ENCODE measurements at regions not wholly inside any gene's neighbourhood (a gene's known extent, or its start where the extent isn't known, plus 50 kb on each side); places are given as distances from the start of the nearest gene placed in this dataset.
A peak's percentile ranks its signal among the peaks of the same experiment; 100 is the strongest.
"Not testable (repeated sequence)": the region's sequence is repeated elsewhere in the genome, so short reads cannot be mapped to it uniquely, and the experiment has no call there.

DNA sequence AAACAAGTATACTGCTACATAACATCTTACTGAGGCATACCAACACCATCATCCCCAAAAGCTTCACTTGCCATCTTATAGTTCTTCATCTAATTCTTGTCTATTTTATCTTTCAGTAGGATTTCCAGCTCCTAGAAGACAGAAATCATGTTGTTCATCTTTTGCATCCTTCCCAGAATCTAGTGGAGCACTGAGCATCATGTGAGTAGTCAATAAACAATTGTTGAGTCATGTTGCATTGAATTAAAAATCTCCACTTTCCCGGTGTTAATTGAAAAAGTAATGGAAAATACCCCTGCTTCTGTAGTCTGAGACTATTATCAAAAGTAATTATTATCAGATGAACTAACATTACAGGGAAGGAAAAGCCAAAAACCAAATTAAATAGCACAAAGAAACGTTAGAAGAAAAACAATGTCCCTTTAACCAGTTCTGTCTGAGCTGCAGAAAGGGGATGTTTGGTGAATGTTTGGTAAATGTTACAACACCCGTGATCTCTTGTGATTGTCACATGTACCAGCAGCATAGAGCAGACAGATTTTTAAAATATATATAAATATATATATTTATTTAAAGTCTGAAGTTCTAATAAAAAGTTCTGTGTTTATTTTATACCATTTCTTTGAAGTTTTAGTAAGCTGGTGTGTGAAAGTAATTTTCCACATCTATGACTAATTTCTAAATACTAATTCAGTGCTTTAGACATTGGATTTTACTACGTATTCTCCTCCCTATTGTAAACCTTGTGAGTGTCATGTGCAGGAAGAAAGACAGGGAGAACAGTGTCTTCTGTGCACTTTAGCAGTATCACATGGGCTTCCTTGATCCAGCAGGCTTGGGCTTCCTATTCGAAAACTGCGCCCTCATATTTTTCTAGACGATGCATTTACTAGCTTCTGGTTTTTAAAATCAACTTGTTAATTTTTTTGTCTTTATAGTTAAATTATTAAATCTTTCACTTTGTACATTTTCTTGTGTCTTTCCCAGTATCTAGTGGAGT lies 85.6 kb downstream of the RAP2B start:
- Mint-ChIP-seq H3K4me3 (no peak overlapping the region), H3K27ac (peak overlapping the region in 5 of 9 donors; percentile 43 to 79 (median 64)), H3K36me3 (peaks cover 0 to 11% (median 7%) of the 10 kb centered on the region in 5 donors), H3K9me3 (peaks cover 0 to 7% (median under 1%) of the 10 kb centered on the region in 11 donors), H3K27me3 (peaks cover 0 to under 1% (median 0%) of the 10 kb centered on the region in 5 donors), H3K4me1 (peaks cover 0 to 58% (median 39%) of the 10 kb centered on the region in 7 donors)
- Histone ChIP-seq H3K4me1 (ENCODE audit: control insufficient read depth in 2 of 2, insufficient read depth in 2 of 2, low read length in 2 of 2) (peaks cover 7 to 8% of the 10 kb centered on the region in 2 donors), H3K36me3 (ENCODE audit: control insufficient read depth in 2 of 3, insufficient read depth in 3 of 3, low read length in 3 of 3) (no peaks in the 10 kb centered on the region), H3K27me3 (ENCODE audit: control insufficient read depth in 2 of 2, insufficient read depth in 2 of 2, low read length in 2 of 2) (no peaks in the 10 kb centered on the region), H3K4me3 (ENCODE audit: low read length) (no peak overlapping the region), H3K9me3 (ENCODE audit: control insufficient read depth in 2 of 3, low read length in 3 of 3) (no peaks in the 10 kb centered on the region), H3K27ac (ENCODE audit: low read depth, low read length) (no peak overlapping the region)
- DNase-seq (no peak), ATAC-seq (no peak)
- CTCF ChIA-PET: interaction anchor here (1.1 kb wide), 1 partner anchor 43 kb away, joined by 6 read pairs; no protein-coding TSS in a partner anchor
- POLR2A ChIA-PET: interaction anchor here (0.6 to 1.1 kb wide), 3 partner anchors 31 to 39 kb away, joined by 3 to 4 read pairs (median 3); no protein-coding TSS in a partner anchor
- intact Hi-C loops (cut with micrococcal nuclease): no loop called here

DNA sequence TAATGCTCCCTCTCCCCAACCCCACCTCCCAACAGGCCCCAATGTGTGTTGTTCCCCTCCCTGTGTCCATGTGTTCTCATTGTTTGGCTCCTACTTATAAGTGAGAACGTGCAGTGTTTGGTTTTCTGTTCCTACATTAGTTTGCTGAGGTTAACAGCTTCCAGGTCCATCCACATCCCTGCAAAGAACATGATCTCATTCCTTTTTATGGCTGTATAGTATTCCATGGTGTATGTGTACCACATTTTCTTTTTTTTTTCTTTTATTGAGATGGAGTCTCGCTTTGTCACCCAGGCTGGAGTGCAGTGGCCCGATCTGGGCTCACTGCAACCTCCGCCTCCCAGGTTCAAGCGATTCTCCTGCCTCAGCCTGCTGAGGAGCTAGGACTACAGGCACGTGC lies 86.8 kb downstream of the RAP2B start:
- peaks cover 0 to 59% (median 41%) of the 10 kb centered on the region in 7 donors for H3K4me1 Mint-ChIP-seq
- H3K4me1 ChIP-seq (ENCODE audit: control insufficient read depth in 2 of 2, insufficient read depth in 2 of 2, low read length in 2 of 2); DNase-seq; H3K27ac ChIP-seq (ENCODE audit: low read depth, low read length); H3K36me3 ChIP-seq (ENCODE audit: control insufficient read depth in 2 of 3, insufficient read depth in 3 of 3, low read length in 3 of 3); ATAC-seq; CTCF ChIA-PET; intact Hi-C loops (cut with micrococcal nuclease); H3K27me3 Mint-ChIP-seq; H3K27me3 ChIP-seq (ENCODE audit: control insufficient read depth in 2 of 2, insufficient read depth in 2 of 2, low read length in 2 of 2); H3K9me3 ChIP-seq (ENCODE audit: control insufficient read depth in 2 of 3, low read length in 3 of 3); H3K9me3 Mint-ChIP-seq; H3K4me3 ChIP-seq (ENCODE audit: low read length); POLR2A ChIA-PET: not testable (repeated sequence)
- peak overlapping the region in 3 of 10 donors; percentile 16 to 42 (median 28) for H3K4me3 Mint-ChIP-seq
- H3K36me3 Mint-ChIP-seq: peaks cover 0 to 11% (median 7%) of the 10 kb centered on the region in 5 donors
- H3K27ac Mint-ChIP-seq: peak overlapping the region in 7 of 9 donors; percentile 50 to 83 (median 68)

GRCh38 chr3:153249906-153250305 lies 87.9 kb downstream of the RAP2B start:
- no peak overlapping the region for H3K27ac ChIP-seq (ENCODE audit: low read depth, low read length)
- peaks cover 0 to 58% (median 45%) of the 10 kb centered on the region in 7 donors for H3K4me1 Mint-ChIP-seq
- peaks cover 0 to 7% (median 0%) of the 10 kb centered on the region in 11 donors for H3K9me3 Mint-ChIP-seq
- H3K9me3 ChIP-seq (ENCODE audit: control insufficient read depth in 2 of 3, low read length in 3 of 3): no peaks in the 10 kb centered on the region
- no peak overlapping the region for H3K4me3 Mint-ChIP-seq
- H3K36me3 ChIP-seq (ENCODE audit: control insufficient read depth in 2 of 3, insufficient read depth in 3 of 3, low read length in 3 of 3): no peaks in the 10 kb centered on the region
- no peak for ATAC-seq
- intact Hi-C loops (cut with micrococcal nuclease): loop anchor here in 1 of 2 donors (5.0 kb wide), 1 partner anchor 38 kb away; no protein-coding TSS in a partner anchor
- no peak for DNase-seq
- peaks cover 0 to 7% (median 4%) of the 10 kb centered on the region in 5 donors for H3K36me3 Mint-ChIP-seq
- POLR2A ChIA-PET: no interaction called here
- H3K4me1 ChIP-seq (ENCODE audit: control insufficient read depth in 2 of 2, insufficient read depth in 2 of 2, low read length in 2 of 2): peaks cover 6 to 8% of the 10 kb centered on the region in 2 donors
- no peaks in the 10 kb centered on the region for H3K27me3 Mint-ChIP-seq
- CTCF ChIA-PET: no interaction called here
- H3K4me3 ChIP-seq (ENCODE audit: low read length): no peak overlapping the region
- H3K27me3 ChIP-seq (ENCODE audit: control insufficient read depth in 2 of 2, insufficient read depth in 2 of 2, low read length in 2 of 2): no peaks in the 10 kb centered on the region
- H3K27ac Mint-ChIP-seq: peak overlapping the region in 5 of 9 donors; percentile 10 to 73 (median 36)

DNA sequence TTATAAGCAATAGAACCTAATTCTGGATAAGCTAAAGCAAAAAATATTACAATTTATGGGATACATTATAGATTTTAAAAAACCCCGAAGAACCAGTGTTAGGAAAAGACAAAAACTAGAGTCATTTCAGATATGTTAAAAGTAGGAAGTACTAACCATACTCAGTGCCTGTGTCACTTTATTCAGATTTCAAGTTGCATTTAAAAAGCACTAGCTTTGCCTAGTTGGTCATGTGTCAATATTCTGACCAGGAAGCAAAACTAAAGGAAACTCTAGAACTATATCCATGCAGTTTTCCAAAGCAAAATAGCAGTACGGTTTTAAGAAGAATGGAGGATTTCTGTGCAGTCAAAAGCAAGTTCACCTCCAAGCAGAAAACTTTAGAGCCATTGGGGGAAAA lies 88.4 kb downstream of the RAP2B start:
- ATAC-seq: no peak

GRCh38 chr3:153252963-153253362 lies 90.9 kb downstream of the RAP2B start:
- Histone ChIP-seq H3K9me3 (ENCODE audit: control insufficient read depth in 2 of 3, low read length in 3 of 3) (no peaks in the 10 kb centered on the region), H3K27me3 (ENCODE audit: control insufficient read depth in 2 of 2, insufficient read depth in 2 of 2, low read length in 2 of 2) (no peaks in the 10 kb centered on the region), H3K4me1 (ENCODE audit: control insufficient read depth in 2 of 2, insufficient read depth in 2 of 2, low read length in 2 of 2) (peaks cover 0 to 7% of the 10 kb centered on the region in 2 donors), H3K36me3 (ENCODE audit: control insufficient read depth in 2 of 3, insufficient read depth in 3 of 3, low read length in 3 of 3) (no peaks in the 10 kb centered on the region), H3K27ac (ENCODE audit: low read depth, low read length) (no peak overlapping the region), H3K4me3 (ENCODE audit: low read length) (no peak overlapping the region)
- peaks cover 0 to 6% (median 0%) of the 10 kb centered on the region in 11 donors for H3K9me3 Mint-ChIP-seq
- no peaks in the 10 kb centered on the region for H3K27me3 Mint-ChIP-seq
- ATAC-seq (no peak), DNase-seq (no peak)
- CTCF ChIA-PET: interaction anchor here (0.6 to 0.9 kb wide), 2 partner anchors 8 to 32 kb away, joined by 3 to 7 read pairs; no protein-coding TSS in a partner anchor
- intact Hi-C loops (cut with micrococcal nuclease): loop anchor here in 1 of 2 donors (5.0 kb wide), 1 partner anchor 41 kb away; no protein-coding TSS in a partner anchor
- H3K4me3 Mint-ChIP-seq: no peak overlapping the region
- peaks cover 0 to 7% (median 4%) of the 10 kb centered on the region in 5 donors for H3K36me3 Mint-ChIP-seq
- POLR2A ChIA-PET: no interaction called here
- H3K27ac Mint-ChIP-seq: peak overlapping the region in 1 of 9 donors; percentile 17
- H3K4me1 Mint-ChIP-seq: peaks cover 7 to 62% (median 48%) of the 10 kb centered on the region in 7 donors

More for the DNA sequence above, 88.4 kb downstream of the RAP2B start:
- ChIA-PET CTCF (interaction anchor here (1.6 kb wide), 1 partner anchor 40 kb away, joined by 5 read pairs; no protein-coding TSS in a partner anchor), POLR2A (interaction anchor here (1.2 kb wide), 2 partner anchors 28 to 89 kb away, joined by 3 to 4 read pairs; partner anchors contain the start of gene RAP2B)
- Histone ChIP-seq H3K9me3 (ENCODE audit: control insufficient read depth in 2 of 3, low read length in 3 of 3) (no peaks in the 10 kb centered on the region), H3K27ac (ENCODE audit: low read depth, low read length) (no peak overlapping the region), H3K4me1 (ENCODE audit: control insufficient read depth in 2 of 2, insufficient read depth in 2 of 2, low read length in 2 of 2) (peaks cover 6 to 8% of the 10 kb centered on the region in 2 donors), H3K4me3 (ENCODE audit: low read length) (no peak overlapping the region), H3K27me3 (ENCODE audit: control insufficient read depth in 2 of 2, insufficient read depth in 2 of 2, low read length in 2 of 2) (no peaks in the 10 kb centered on the region), H3K36me3 (ENCODE audit: control insufficient read depth in 2 of 3, insufficient read depth in 3 of 3, low read length in 3 of 3) (no peaks in the 10 kb centered on the region)
- Mint-ChIP-seq H3K4me1 (peaks cover 0 to 58% (median 46%) of the 10 kb centered on the region in 7 donors), H3K4me3 (no peak overlapping the region), H3K27me3 (no peaks in the 10 kb centered on the region), H3K27ac (peak overlapping the region in 5 of 9 donors; percentile 10 to 73 (median 36)), H3K9me3 (peaks cover 0 to 7% (median 0%) of the 10 kb centered on the region in 11 donors), H3K36me3 (peaks cover 0 to 7% (median 4%) of the 10 kb centered on the region in 5 donors)
- intact Hi-C loops (cut with micrococcal nuclease): loop anchor here in 1 of 2 donors (5.0 kb wide), 1 partner anchor 38 kb away; no protein-coding TSS in a partner anchor
- DNase-seq: no peak

DNA sequence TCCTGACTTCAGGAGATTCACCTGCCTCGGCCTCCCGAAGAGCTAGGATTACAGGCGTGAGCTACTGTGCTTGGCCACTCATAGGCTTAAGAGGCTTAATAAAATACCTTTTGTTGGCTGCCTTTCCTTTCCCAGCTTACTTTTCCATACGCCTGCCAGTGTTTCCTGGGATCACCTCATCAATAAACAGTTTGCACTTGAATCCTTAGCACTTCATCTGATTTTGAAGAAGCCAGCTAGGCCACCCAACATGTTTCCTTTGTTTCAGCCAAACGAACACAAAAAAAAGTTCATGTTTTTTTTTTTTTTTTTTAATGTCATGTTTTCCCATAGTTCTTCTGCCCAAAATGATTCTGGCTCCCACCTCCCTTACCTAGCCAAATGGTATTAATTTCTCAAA lies 92.3 kb downstream of the RAP2B start:
- ATAC-seq (no peak), DNase-seq (no peak)
- Mint-ChIP-seq H3K4me3 (no peak overlapping the region), H3K36me3 (peaks cover 0 to 7% (median 2%) of the 10 kb centered on the region in 5 donors), H3K4me1 (peaks cover 9 to 54% (median 41%) of the 10 kb centered on the region in 7 donors), H3K27ac (no peak overlapping the region), H3K9me3 (peaks cover 0 to 6% (median 0%) of the 10 kb centered on the region in 11 donors), H3K27me3 (no peaks in the 10 kb centered on the region)
- POLR2A ChIA-PET: interaction anchor here (0.5 to 0.7 kb wide), 2 partner anchors 40 to 41 kb away, joined by 3 to 4 read pairs; no protein-coding TSS in a partner anchor
- Histone ChIP-seq H3K4me3 (ENCODE audit: low read length) (no peak overlapping the region), H3K4me1 (ENCODE audit: control insufficient read depth in 2 of 2, insufficient read depth in 2 of 2, low read length in 2 of 2) (no peaks in the 10 kb centered on the region), H3K27me3 (ENCODE audit: control insufficient read depth in 2 of 2, insufficient read depth in 2 of 2, low read length in 2 of 2) (no peaks in the 10 kb centered on the region), H3K36me3 (ENCODE audit: control insufficient read depth in 2 of 3, insufficient read depth in 3 of 3, low read length in 3 of 3) (no peaks in the 10 kb centered on the region), H3K9me3 (ENCODE audit: control insufficient read depth in 2 of 3, low read length in 3 of 3) (no peaks in the 10 kb centered on the region), H3K27ac (ENCODE audit: low read depth, low read length) (no peak overlapping the region)
- CTCF ChIA-PET: no interaction called here
- intact Hi-C loops (cut with micrococcal nuclease): loop anchor here in 1 of 2 donors (5.0 kb wide), 1 partner anchor 42 kb away; no protein-coding TSS in a partner anchor
